AG04449 (cell line): ENCODE measurements at regions not wholly inside any gene's neighbourhood (a gene's known extent, or its start where the extent isn't known, plus 50 kb on each side); places are given as distances from the start of the nearest gene placed in this dataset.
A peak's percentile ranks its signal among the peaks of the same experiment; 100 is the strongest.

Experiments
- CTCF ChIA-PET: fragments of 350-600 bp; formaldehyde crosslinking; extraction: SDS; loops from one replicate; lab custom pipeline; 2021; ENCODE audit warnings: antibody characterized with exemption; lab: Yijun Ruan, JAX
- POLR2A ChIA-PET: fragments of 400-600, 350-600 bp; formaldehyde crosslinking; extraction: SDS; loops from one replicate; lab custom pipeline; 2020; ENCODE audit warnings: antibody characterized with exemption, inconsistent platforms; lab: Yijun Ruan, JAX
- DNase-seq: peaks from one replicate; pipeline ENCODE4 v3.0.0-alpha.2; 2010; ENCODE audit warnings: low read depth, low spot score
- H3K4me3 ChIP-seq: 2 replicates; pipeline ENCODE4 v1.5.1; 2011; ENCODE audit warnings: low read depth, mild to moderate bottlenecking, control low read depth, low read length
- CTCF ChIP-seq: IDR thresholded peaks from one replicate; pipeline ENCODE4 v1.5.1; 2011; ENCODE audit warnings: mild to moderate bottlenecking, moderate library complexity, low read length, control low read depth, inconsistent platforms; ENCODE audit not compliant: insufficient read depth; ENCODE audit errors: missing control alignments

GRCh38 chr2:49248506-49248905, 94.2 kb upstream of the FSHR start:
- POLR2A ChIA-PET = no interaction called here
- peak; percentile 93 for DNase-seq
- CTCF ChIA-PET = no interaction called here
- no peak overlapping the region for H3K4me3 ChIP-seq
- TF ChIP-seq CTCF = no peak

GRCh38 chr2:49241991-49242390, 87.7 kb upstream of the FSHR start:
- no peak overlapping the region for H3K4me3 ChIP-seq
- POLR2A ChIA-PET = no interaction called here
- CTCF ChIA-PET = no interaction called here
- no peak for TF ChIP-seq CTCF
- DNase-seq = peak; percentile 5

- no peak overlapping the region for H3K4me3 ChIP-seq
- ChIA-PET POLR2A (no interaction called here), CTCF (no interaction called here)
- TF ChIP-seq CTCF = no peak
- DNase-seq = peak; percentile 3
These were observed 87.2 kb upstream of the FSHR start for GRCh38 chr2:49241501-49241900.

- ChIA-PET POLR2A (no interaction called here), CTCF (no interaction called here)
- no peak for DNase-seq
These were observed 86.3 kb upstream of the FSHR start for GRCh38 chr2:49240608-49241007.

GRCh38 chr2:49238604-49238960, 84.3 kb upstream of the FSHR start:
- TF ChIP-seq CTCF = no peak
- DNase-seq = no peak
- POLR2A ChIA-PET = no interaction called here
- H3K4me3 ChIP-seq = no peak overlapping the region
- CTCF ChIA-PET = no interaction called here

More at GRCh38 chr2:49240608-49241007, 86.3 kb upstream of the FSHR start:
- TF ChIP-seq CTCF = no peak
- no peak overlapping the region for H3K4me3 ChIP-seq

- DNase-seq = no peak
- ChIA-PET POLR2A (no interaction called here), CTCF (no interaction called here)
- no peak overlapping the region for H3K4me3 ChIP-seq
- TF ChIP-seq CTCF = no peak
These were observed 83.7 kb upstream of the FSHR start for GRCh38 chr2:49237867-49238603.
